ENCODE measurements at regions not wholly inside any gene's neighbourhood (a gene's known extent, or its start where the extent isn't known, plus 50 kb on each side); places are given as distances from the start of the nearest gene placed in this dataset.

GRCh38 chr2:223109341-223109740 lies 57.4 kb downstream of the KCNE4 start:
- TF ChIP-seq CTCF (IDR thresholded peaks at IDR 0.05; ENCODE audit: low read depth, low read length, missing input control): no peak
- TF ChIP-seq ATF3 (IDR thresholded peaks at IDR 0.05): no peak
- TF ChIP-seq REST (IDR thresholded peaks at IDR 0.05): no peak
- no peak for TF ChIP-seq RXRA (IDR thresholded peaks at IDR 0.05)
- no peak for TF ChIP-seq RAD21 (IDR thresholded peaks at IDR 0.05)
- no peak for TF ChIP-seq FOXA1 (IDR thresholded peaks at IDR 0.05)
- no peak for TF ChIP-seq MAX (IDR thresholded peaks at IDR 0.05)
- no peak for TF ChIP-seq TAF1 (conservative IDR thresholded peaks at IDR 0.05)
- TF ChIP-seq SP1 (IDR thresholded peaks at IDR 0.05): no peak
- TF ChIP-seq GABPA (IDR thresholded peaks at IDR 0.05 in 1 of 2, conservative IDR thresholded peaks at IDR 0.05 in 1 of 2): no peak
- no peak for TF ChIP-seq JUND (IDR thresholded peaks at IDR 0.05)
- no peak for TF ChIP-seq EGR1 (IDR thresholded peaks at IDR 0.05; ENCODE audit: low read depth in 2 of 2)
- TF ChIP-seq YY1 (IDR thresholded peaks at IDR 0.05): no peak

Data from liver (tissue), 3 donors.